ENCODE measurements at regions not wholly inside any gene's neighbourhood (a gene's known extent, or its start where the extent isn't known, plus 50 kb on each side); places are given as distances from the start of the nearest gene placed in this dataset.

DNA sequence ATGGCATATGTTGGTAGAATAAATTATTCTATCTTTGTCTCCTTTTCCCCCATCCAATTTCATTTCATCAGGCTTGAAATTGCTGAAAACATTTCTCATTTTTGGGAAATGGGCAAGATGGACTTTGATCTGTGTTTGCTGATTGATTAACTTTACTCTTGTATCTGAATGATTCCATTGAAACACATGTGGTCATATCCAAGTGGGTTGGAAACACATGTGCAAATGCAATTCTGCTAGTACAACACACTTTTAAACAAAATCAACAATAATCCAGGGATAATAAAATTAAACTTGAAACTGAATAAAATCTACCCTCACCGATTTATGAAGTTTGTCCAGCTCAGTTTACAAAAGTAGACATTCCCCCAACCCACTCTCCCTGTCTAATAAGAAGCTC is 96.9 kb downstream of the EPDR1 start:
- TF ChIP-seq CTCF (conservative IDR thresholded peaks at IDR 0.05; ENCODE audit: low read depth, low read length) = no peak
- no peak for TF ChIP-seq POLR2A (IDR thresholded peaks at IDR 0.05; ENCODE audit: low read depth, low read length)
- TF ChIP-seq RFX5 (IDR thresholded peaks at IDR 0.05; ENCODE audit: low read depth, low read length) = no peak
- TF ChIP-seq MAZ (IDR thresholded peaks at IDR 0.05; ENCODE audit: borderline replicate concordance, low read depth, low read length) = no peak
- no peak for TF ChIP-seq RAD21 (IDR thresholded peaks at IDR 0.05; ENCODE audit: low read length)
- TF ChIP-seq SMC3 (IDR thresholded peaks at IDR 0.05; ENCODE audit: low read depth, low read length) = no peak
- no peak for TF ChIP-seq BHLHE40 (IDR thresholded peaks at IDR 0.05; ENCODE audit: low read depth, low read length)
- no peak for TF ChIP-seq CEBPB (IDR thresholded peaks at IDR 0.05; ENCODE audit: low read depth, low read length)
- TF ChIP-seq RCOR1 (IDR thresholded peaks at IDR 0.05; ENCODE audit: insufficient replicate concordance, low read length) = no peak
- TF ChIP-seq MXI1 (IDR thresholded peaks at IDR 0.05; ENCODE audit: borderline replicate concordance, low read depth, low read length) = no peak
- no peak for TF ChIP-seq USF2 (IDR thresholded peaks at IDR 0.05; ENCODE audit: low read depth, low read length)
- no peak for TF ChIP-seq CHD1 (IDR thresholded peaks at IDR 0.05; ENCODE audit: low read depth, low read length)
- no peak for TF ChIP-seq FOS (IDR thresholded peaks at IDR 0.05; ENCODE audit: low read depth, low read length)

All from IMR-90 (cell line).